GM21447 (cell line): ENCODE measurements at regions not wholly inside any gene's neighbourhood (a gene's known extent, or its start where the extent isn't known, plus 50 kb on each side); places are given as distances from the start of the nearest gene placed in this dataset.
"Not testable (repeated sequence)": the region's sequence is repeated elsewhere in the genome, so short reads cannot be mapped to it uniquely, and the experiment has no call there.

Source experiments
- ATAC-seq: cut with Tn5 transposase; IDR thresholded peaks from one replicate; pipeline ENCODE4 v1.9.1; 2021; ENCODE audit not compliant: unreplicated experiment

GRCh38 chr6:169145496-169145895 lies 108.2 kb downstream of the THBS2 start:
- no peak for ATAC-seq

GRCh38 chr6:169144356-169144755 lies 109.3 kb downstream of the THBS2 start:
- ATAC-seq: no peak

- no peak for ATAC-seq
Measured at GRCh38 chr6:169142538-169142844, 111.2 kb downstream of the THBS2 start.

- ATAC-seq: no peak
Measured at GRCh38 chr6:169141671-169142537, 111.7 kb downstream of the THBS2 start.

GRCh38 chr6:169140986-169141495 lies 112.6 kb downstream of the THBS2 start:
- ATAC-seq: no peak

- ATAC-seq: no peak
Measured at GRCh38 chr6:169139179-169139971, 114.3 kb downstream of the THBS2 start.

GRCh38 chr6:169132352-169132940 lies 121.2 kb downstream of the THBS2 start:
- no peak for ATAC-seq

- ATAC-seq: no peak
Measured at GRCh38 chr6:169131390-169131789, 122.3 kb downstream of the THBS2 start.

- no peak for ATAC-seq
Measured at GRCh38 chr6:169130113-169130512, 123.5 kb downstream of the THBS2 start.

- ATAC-seq: no peak
Measured at GRCh38 chr6:169121013-169121412, 132.6 kb downstream of the THBS2 start.

GRCh38 chr6:169119669-169120068 lies 134.0 kb downstream of the THBS2 start:
- no peak for ATAC-seq

GRCh38 chr6:169118346-169118830 lies 135.3 kb downstream of the THBS2 start:
- no peak for ATAC-seq

GRCh38 chr6:169117663-169118062 lies 136.0 kb downstream of the THBS2 start:
- no peak for ATAC-seq

GRCh38 chr6:169115632-169116031 lies 138.0 kb downstream of the THBS2 start:
- ATAC-seq: no peak

- not testable (repeated sequence) for ATAC-seq
Measured at GRCh38 chr6:169114632-169115031, 139.0 kb downstream of the THBS2 start.

GRCh38 chr6:169112483-169113320 lies 140.9 kb downstream of the THBS2 start:
- peak; percentile 90 for ATAC-seq

- ATAC-seq: no peak
Measured at GRCh38 chr6:169111203-169111602, 142.4 kb downstream of the THBS2 start.

- no peak for ATAC-seq
Measured at GRCh38 chr6:169109411-169110220, 144.0 kb downstream of the THBS2 start.

- no peak for ATAC-seq
Measured at GRCh38 chr6:169108753-169109152, 144.9 kb downstream of the THBS2 start.

GRCh38 chr6:169106176-169106575 lies 147.5 kb downstream of the THBS2 start:
- no peak for ATAC-seq
